NCI-H1417 (cell line): ENCODE measurements at regions not wholly inside any gene's neighbourhood (a gene's known extent, or its start where the extent isn't known, plus 50 kb on each side); places are given as distances from the start of the nearest gene placed in this dataset.
"Not testable (repeated sequence)": the region's sequence is repeated elsewhere in the genome, so short reads cannot be mapped to it uniquely, and the experiment has no call there.

Experiments used
- DNase-seq, 3 experiments: peaks; one replicate each; lab custom pipeline; 2025; lab: John Stamatoyannopoulos, UW

DNA sequence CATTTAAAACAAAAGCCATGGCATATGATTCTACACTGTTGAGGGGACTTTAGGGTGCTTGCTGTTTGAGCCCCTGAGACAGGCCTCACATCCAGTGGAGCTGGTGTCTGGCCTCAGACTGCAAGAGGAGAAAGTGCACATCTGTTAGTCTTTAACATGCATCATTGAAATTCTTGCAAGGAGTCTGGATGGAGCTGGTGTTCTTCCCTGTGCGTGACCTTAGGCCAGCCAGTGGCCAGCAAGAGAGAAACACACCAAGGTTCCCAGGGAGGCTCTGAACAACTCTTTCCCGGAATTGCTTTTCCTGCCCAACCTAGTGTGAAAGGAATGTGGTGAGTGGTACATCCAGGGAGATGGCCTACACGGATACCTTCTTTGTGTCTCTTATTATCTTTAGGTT is 282.8 kb upstream of the TNC start:
- DNase-seq: no peak

DNA sequence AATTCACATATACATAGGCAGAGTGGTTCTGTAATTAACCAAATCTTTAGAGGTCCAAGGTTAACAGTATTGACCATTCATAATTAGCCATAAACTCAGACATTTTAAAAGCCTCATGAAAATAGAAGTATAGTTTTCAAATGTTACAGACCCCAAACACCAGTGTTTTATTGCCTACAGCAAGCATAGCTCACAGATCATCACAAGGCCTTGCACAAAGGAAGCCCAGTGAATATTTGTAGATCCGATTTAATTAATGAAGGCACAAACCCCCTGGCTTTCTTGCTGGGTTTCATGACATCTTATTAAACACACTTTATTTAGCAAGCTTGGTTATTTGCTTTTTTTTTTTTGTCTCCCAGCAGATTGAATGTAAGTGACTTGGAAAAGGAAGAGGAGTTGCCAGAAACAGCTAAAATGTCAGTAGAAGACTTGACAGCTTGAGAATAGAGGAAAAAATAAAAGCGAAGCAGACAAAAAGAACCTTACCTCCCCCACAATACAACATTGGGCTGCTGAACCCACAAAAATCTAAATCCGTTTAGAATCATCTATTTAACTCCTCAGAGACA is 283.9 kb upstream of the TNC start:
- DNase-seq: no peak

DNA sequence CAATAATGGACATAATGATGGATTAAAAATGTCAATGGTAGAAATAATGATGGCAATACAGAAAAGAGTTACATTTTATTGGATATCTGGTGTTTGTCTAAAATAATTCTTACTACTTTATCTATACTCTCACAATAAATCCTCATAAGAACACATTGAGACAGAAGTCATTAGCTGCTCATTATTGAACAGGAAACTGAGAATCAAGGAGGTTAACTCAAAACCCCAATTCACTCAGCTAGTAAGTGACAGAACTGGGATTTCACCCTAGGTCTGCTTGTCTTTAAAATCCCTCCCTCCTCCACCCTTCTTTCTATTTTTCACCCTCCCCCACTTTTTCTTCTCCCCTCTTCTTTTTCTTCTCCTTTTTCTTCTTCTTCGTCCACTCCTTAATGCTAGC is 285.8 kb upstream of the TNC start:
- no peak for DNase-seq

DNA sequence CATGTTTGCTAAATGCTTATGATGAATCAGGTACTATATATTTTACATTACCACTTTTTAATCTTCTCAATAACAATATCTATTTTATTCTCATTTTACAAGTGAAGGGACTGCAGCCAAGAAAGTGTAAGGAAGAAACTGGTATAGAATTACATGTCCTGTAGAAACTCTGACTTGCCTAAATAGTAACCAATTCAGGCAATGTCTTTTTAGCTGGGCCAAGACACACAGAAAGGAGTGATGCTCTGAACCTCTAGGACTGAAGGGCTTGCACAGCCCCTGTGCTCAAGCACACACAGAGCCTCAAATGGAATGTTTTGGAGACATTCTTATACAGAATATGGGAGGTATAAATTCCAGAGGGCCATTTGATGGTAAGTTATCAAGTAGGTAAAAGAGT is 286.4 kb upstream of the TNC start:
- DNase-seq: no peak

DNA sequence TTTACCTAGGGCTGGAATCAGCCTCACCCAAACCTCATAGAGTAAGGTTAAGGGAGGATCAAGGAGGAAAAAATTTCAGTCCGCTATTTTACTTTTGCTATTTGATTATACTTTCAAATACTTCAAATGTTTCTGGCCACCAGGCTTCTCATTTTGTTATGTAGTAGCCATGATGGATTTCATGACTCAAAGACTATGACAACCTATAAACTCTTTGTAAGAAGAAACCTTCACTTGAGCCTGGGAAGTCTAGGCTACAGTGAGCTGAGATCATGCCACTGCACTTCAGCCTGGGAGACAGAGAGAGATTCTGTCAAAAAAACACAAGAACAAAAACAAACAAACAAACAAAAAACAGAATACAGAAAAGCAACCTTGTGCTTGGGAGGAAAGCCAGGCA is 293.6 kb upstream of the TNC start:
- DNase-seq: no peak

DNA sequence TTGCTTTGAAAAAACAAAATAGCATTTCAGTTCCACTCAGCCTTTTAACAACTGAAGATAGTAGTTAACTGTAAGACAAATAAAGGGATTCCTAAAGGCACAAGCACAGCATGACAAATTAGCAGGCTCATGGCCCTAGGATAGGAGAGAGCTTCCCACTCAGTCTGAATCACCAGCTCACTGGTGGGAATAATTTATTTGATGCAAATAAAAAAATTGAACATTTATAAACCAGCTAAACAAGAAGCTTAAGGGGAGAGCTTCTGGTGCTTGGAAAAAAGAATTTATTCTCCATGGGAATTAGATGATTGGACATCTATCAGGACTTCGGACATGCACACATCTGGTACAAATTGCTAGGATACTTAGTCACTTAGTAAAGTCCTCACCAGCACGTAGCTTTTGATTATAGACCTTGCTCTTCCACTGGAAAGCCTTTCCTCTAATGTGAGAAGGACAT is 294.1 kb upstream of the TNC start:
- DNase-seq: peak in 1 of 3 experiments; percentile 11

DNA sequence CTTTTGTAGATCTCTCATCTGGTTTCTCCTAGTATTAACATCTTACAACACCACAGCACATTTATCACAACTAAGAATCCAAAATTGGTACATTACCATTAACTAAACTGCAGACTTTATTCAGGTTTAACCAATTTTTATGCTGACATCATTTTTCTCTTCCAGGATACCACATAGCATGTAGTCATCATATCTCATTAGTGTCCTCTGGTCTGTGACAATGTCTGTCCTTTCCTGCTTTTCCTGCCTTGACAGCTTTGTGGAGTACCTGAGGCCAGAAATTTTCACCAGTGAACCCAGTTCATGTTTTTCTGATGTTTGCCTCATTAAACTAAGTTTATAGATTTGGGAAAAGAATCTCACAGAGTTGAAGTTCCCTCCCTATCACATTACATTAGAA is 294.7 kb upstream of the TNC start:
- no peak for DNase-seq

DNA sequence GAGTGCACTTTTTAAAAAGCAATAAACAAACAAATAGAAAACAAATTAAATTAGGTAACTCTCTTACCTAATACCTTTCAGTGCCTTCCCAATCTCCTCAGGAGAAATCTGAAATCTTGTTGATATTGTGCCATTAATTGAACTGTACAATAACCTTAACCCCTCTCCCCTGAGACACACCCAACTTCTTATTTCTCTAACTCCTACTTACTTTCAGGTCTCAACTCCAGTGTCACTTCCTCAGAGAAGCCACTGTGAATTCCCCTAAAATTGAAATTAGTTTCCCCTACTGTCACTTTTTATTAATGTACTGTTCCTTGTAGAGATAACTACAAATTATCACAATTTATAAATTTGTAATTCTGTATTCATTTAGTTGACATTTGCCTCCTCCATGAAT is 295.3 kb upstream of the TNC start:
- no peak for DNase-seq

DNA sequence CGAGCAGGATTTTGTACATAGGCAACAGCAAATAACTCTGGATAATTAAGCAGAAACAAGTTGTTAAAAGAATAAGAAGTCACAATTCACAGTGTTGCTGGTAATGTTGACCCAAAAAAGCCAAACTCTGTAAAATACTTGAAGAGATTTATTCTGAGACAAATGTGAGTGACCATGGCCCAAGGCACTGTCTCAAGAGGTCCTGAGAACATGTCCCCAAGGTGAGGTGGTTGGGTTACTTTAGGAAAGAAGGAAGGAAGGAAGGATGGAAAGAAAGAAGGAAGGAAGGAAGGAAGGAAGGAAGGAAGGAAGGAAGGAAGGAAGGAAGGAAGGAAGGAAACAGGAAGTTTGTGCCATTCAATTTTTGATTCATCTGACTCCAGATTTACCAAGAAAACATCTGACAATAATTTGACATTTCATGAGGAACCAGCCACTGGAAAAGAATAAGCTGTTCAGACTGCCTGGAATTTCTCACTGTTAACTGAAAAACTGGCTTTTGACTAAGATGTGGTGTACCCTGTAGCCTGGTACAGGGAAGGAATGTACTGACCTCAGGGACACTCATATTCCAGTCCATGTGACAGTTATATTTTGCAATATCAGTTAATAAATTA is 295.9 kb upstream of the TNC start:
- no peak for DNase-seq

DNA sequence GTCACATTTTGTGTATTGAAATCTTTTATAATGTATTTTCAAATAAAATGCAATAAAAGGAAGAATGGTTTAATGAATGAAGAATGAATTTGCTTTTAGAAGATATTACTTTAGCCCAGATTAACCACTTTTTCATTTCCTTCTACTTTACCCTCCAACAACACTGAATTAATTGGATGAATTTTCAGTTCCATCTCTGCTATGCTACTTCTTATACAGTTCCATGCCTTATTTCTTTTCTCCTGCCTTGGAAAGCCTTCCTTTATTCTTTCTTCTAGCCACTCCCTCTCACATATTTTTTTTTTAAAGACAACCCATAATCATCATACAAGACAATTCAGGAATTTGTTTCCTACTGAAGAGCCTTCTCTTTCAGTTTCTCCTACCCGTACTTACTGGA is 296.6 kb upstream of the TNC start:
- no peak for DNase-seq

DNA sequence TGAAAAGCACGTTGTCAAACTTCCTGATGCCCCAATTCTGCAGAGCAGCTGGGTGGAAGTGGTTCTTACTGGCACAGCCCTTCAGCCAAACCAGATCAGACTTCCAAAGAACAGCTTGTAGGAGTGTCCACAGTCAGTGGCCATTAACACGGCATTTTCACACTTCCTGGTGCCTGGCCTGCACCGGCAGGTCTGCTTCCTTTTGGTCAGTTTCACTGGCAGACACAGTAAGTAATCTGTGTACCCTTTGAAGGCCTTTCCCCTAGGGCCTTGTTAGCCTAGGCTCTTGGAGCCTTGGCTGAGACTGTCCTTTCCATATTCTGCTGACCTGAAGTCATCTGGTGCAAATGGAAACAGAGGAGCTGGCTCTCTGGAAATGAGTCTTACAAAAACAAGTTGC is 297.5 kb upstream of the TNC start:
- DNase-seq: no peak

DNA sequence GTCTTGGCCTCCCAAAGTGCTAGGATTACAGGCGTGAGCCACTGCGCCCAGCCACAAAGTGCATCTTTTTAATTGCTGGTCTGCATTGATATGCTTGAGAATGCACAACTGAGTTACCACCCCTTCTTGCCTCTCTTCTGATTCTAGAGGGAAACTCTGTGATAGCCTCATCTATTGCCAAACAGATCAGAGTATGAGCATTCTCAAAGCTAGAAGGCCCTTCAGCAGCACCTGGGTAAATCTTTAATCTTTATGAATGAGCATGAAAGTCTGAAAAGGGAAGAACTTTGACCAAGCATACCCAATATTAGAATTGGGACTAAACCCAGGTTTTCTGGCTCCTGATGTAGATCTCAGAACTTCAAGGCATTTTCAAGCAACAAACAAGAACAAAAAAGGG is 298.3 kb upstream of the TNC start:
- no peak for DNase-seq

DNA sequence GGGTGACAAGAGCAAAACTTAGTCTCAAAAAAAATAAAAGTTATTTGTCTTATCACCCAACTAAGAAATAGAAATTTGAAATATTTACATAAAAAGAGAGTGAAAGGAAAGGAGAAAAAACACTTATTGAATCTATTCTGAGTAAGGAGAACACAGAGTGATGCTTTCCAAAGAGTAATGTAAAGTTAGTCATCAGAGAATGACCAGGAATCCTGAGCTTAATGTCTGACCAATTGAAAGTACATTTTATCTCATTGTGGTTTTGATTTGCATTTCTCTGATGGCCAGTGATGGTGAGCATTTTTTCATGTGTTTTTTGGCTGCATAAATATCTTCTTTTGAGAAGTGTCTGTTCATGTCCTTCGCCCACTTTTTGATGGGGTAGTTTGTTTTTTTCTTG is 300.2 kb upstream of the TNC start:
- DNase-seq: not testable (repeated sequence)

DNA sequence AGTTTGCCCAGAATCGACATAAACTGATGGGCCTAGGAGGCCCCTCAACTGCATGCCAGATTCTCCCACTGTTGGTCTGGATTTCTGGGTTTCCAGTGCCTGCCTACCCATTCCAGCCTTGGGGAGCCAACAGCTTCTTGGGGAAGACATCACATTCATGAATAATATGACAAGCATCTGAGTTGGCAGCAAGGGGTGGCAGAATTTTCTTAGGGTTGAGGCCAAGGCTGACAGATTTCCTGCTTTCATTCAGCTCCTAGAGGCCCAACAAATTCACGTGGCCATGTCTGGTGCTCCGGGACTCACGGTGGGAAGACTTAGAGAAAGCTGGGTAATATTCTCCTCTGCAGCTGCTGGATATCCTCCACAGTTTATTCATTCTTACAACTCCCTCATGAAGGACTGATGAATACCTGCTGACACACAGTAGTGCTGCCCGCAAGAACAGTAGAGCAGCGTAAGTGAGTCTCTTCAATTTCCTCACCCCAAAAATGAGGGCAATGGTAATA is 305.0 kb upstream of the TNC start:
- no peak for DNase-seq

DNA sequence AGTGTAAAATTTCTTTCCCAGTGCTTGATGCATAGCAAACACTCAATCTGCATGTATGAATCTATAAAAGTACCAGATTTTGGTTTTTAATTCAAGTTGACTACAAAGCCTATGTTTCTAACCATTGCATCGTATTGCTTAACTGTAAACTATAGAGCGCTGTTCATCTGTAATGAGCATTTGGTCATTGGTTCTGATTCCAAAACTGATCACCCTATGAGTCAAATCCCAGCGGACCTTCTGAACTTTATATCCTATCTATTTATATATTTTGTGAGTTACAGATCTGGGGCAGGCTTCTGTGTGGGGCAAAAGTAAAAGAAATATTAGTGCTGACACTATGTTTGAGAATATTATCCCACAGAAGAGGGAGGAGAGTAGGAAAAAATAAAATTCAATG is 305.7 kb upstream of the TNC start:
- DNase-seq: no peak

DNA sequence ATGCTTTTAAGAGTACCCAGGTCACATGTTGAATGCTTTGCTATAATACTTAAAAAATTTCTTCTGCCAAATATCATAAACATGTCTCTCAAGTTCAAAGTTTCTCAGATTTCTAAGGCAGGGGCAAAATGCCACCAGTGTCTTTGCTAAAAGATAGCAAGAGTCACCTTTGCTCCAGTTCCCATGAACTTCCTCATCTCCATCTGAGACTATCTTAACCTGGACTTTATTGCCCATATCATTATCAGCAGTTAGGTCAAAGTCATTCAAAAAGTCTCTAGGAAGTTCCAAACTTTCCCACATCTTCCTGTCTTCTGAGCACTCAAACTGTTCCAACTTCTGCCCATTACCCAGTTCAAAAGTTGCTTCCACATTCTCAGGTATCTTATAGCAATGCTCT is 307.6 kb upstream of the TNC start:
- DNase-seq: no peak

DNA sequence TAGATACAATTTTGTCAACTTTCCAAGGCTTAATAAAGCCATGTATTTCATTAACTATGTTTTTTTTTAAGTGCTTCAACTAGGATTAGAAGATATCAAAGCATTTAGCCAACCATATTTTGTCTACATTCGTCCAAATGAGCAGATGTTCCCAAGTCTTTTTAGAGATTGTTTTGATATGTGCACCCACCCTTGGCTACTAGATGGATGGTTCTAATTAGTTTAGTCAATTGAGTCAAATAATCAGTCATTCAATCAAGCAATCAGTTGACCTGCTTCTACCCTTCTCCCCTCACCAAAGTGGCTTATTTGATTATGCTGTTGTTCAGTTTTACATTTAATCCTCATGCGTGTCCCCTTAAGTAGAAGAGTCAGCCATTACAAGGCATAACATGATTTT is 319.5 kb upstream of the TNC start:
- no peak for DNase-seq

DNA sequence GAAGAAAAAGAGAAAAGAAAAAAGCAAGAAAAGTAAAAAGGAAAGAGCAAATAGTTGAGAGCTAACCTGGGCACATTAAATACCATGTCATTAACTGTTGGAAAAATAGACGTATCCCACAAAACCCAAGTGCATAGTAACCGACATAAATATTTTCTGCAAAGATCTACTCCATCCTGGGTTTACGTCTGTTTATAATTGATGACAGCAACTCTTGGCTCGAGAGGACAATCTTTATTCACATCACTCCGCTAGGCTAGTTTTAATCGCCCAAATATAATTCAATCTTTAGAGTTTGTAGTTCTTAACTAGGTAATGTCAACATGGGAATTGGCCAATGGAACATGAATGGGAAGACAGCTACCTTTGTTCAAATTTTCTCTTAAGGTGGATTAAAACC is 321.7 kb upstream of the TNC start:
- no peak for DNase-seq

DNA sequence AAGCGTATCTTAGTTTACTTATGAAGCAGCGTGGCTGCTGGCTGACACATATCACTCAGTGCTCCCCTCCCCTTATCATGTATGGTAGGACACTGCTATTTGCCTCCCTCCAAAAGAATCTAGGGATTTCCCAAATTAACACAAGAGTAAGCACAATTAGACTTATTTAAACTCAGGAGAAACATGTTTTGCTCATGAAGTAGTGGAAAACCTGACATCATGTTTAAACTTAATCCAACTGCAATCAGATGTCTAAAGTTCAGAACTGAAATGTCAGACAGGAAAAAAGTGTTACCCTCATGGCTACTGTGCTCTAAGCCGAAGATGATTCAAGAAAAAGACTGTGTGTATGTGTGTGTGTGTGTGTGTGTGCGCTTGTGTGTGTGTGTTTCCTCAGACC is 324.1 kb upstream of the TNC start:
- DNase-seq: no peak

DNA sequence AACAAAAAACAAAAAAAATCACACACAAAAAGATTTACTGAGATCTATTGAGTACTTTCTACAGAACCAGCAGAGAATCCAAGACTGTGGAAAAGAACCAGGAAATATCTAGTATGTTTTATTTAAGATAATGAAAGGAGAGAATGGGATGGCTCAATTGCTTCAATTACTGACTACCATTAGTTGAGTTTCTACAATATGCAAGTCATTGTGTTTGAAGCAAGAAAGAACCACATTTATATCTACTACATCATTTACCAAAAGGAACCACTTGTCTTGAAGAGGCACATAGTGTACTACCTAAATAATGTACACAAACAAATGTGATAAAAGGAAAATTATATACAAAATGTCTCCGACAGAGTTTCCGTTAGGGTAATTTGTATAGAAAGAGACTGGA is 325.9 kb upstream of the TNC start:
- DNase-seq: no peak

DNA sequence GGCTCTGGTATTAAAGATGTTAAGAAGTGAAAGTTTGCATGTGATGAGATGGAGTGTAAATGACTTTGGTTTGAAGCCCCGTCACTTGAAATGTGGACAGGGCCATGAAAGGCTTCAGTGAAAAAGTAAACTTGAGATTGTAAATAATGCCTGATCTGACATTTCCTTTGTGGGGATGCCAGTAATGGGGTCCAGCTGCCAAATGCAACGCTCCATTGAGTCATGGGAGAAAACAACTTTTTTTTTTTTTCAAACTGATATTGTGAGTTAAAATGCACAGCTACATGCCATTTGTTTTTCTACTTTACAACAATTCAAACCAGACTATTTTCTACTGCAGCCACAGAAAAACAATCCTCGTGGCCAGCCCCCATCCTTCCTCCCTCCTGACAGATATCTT is 327.0 kb upstream of the TNC start:
- DNase-seq: peak in 2 of 3 experiments; percentile 9 to 63

DNA sequence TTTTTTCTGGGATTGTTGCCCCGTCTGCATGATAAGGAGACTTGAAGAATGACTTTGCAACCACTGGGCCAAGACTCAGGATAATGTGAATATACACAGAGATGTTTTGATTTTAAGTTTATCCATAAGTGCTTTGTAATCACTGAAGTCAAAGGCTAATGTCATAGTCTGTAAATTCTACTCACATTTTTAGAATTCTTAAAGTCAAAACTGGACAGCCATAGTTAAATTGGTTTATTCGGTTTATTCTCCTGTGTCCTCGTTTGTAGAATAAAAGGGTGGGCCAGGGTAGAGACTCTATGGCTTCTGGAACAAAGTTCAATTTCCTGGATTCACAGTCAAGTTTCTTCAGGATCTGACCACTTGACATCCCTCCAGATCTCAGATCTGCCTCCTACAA is 327.7 kb upstream of the TNC start:
- DNase-seq: no peak

DNA sequence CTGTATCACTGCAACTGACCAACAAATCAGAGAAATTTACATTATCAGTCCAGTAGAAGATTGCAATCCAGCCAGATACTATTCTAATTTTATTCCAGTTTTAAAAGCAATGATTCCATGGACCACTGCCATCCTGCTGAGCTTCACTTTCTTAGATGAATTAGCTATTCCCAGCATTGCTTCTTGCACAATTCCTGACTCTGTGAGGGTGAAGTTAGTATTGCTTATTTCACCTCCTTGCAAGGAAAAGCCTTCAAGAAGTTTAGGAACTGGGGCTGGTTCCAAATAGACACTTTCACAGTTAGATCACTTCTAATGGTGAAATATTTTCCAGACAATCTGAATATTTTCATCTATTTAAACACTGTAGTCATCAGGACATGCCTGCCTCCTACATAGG is 338.6 kb upstream of the TNC start:
- no peak for DNase-seq

DNA sequence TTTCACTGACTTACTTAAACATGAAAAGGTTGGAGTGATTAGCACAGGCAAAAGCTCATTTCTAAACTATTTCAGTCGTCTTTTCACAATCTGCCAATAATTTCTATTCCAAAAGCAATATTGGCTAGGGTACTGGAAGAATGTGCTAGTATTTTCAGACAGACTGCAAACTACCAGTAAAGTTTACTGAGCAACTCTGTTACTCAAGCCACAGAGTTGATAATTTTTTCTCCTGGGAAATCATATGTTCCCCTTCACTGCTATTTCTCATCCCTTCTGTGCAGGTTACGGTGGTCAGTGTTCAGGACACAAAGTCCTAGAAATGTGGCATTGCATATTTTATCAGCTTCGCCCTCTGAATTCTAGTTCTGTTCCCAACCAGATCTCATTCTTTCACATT is 343.3 kb upstream of the TNC start:
- no peak for DNase-seq
